Smooth muscle cell (in vitro differentiated cells): ENCODE measurements at regions not wholly inside any gene's neighbourhood (a gene's known extent, or its start where the extent isn't known, plus 50 kb on each side); places are given as distances from the start of the nearest gene placed in this dataset.

Experiments used
- DNase-seq: peaks from one replicate; lab custom pipeline; 2025; ENCODE audit not compliant: unreplicated experiment; lab: John Stamatoyannopoulos, UW
- H2AFZ ChIP-seq: fragments of 200-600 bp; sonication (generic); 2 replicates; pipeline ENCODE4 v1.6.0; 2016; ENCODE audit warnings: antibody characterized with exemption, low read depth, mild to moderate bottlenecking
- H3F3A ChIP-seq: fragments of 200-600 bp; sonication (generic); 2 replicates; pipeline ENCODE4 v1.6.0; 2017; ENCODE audit warnings: antibody characterized with exemption, low read depth
- H3K27ac ChIP-seq: fragments of 200-600 bp; sonication (generic); 2 replicates; pipeline ENCODE4 v1.5.1; 2016; ENCODE audit warnings: low read depth, mild to moderate bottlenecking
- H3K27me3 ChIP-seq: fragments of 200-600 bp; sonication (generic); 2 replicates; pipeline ENCODE4 v1.6.1; 2016; ENCODE audit warnings: low read depth, mild to moderate bottlenecking
- H3K36me3 ChIP-seq: fragments of 200-600 bp; sonication (generic); 2 replicates; pipeline ENCODE4 v1.5.1; 2016; ENCODE audit warnings: low read depth
- H3K4me1 ChIP-seq: fragments of 200-600 bp; sonication (generic); 2 replicates; pipeline ENCODE4 v1.5.1; 2016; ENCODE audit warnings: low read depth
- H3K4me2 ChIP-seq: fragments of 200-600 bp; sonication (generic); 2 replicates; pipeline ENCODE4 v1.6.0; 2016; ENCODE audit warnings: mild to moderate bottlenecking
- H3K4me3 ChIP-seq: fragments of 200-600 bp; sonication (generic); 2 replicates; pipeline ENCODE4 v1.5.1; 2016; ENCODE audit warnings: mild to moderate bottlenecking
- H3K79me2 ChIP-seq: fragments of 200-600 bp; sonication (generic); 2 replicates; pipeline ENCODE4 v1.6.0; 2016; ENCODE audit warnings: low read depth, mild to moderate bottlenecking
- H3K9ac ChIP-seq: fragments of 200-600 bp; sonication (generic); 2 replicates; pipeline ENCODE4 v1.6.0; 2016; ENCODE audit warnings: low read depth
- H3K9me3 ChIP-seq: fragments of 200-600 bp; sonication (generic); replicated peaks from 2 replicates; pipeline ENCODE4 v1.5.1; 2016; ENCODE audit warnings: low read depth
- H4K20me1 ChIP-seq: fragments of 200-600 bp; sonication (generic); 2 replicates; pipeline ENCODE4 v1.6.0; 2016; ENCODE audit warnings: low read depth
- WGBS: methylation state at CpG from one replicate; pipeline ENCODE4 v1.1.7; 2016; ENCODE audit warnings: low lambda C conversion rate; 5-methylcytosine and 5-hydroxymethylcytosine counted together
- TF ChIP-seq, protein P1 (sequence below): fragments of 200-600 bp; sonication (generic); IDR thresholded peaks from 2 replicates; pipeline ENCODE4 v1.5.1; 2017; ENCODE audit warnings: borderline replicate concordance, mild to moderate bottlenecking, antibody characterized with exemption; ENCODE audit not compliant: insufficient read depth, poor library complexity, severe bottlenecking

DNA sequence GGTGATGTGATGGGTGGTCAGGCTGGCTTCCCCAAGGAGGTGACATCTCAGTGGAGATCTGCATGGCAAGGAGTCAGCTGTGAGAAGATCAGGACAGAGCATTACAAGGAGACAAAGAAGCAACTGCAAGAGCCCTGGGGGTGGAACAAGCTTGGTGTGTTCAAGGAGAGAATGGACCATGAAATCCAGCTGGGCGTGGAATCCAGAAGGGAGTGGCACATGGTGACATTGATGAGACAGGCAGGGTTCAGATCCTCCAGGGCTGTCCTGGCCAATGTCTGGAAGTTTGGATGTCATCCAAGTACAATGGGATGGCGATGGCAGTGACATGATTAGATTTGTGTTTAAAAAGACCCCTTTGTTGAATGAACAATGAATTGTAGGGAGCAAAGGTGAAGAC is 175.6 kb downstream of the MACROH2A1 start:
- 91% methylated on average over 2 of the region's 2 CpGs for WGBS
- no peaks in the 10 kb centered on the region for H3F3A ChIP-seq
- H3K27me3 ChIP-seq: no peaks in the 10 kb centered on the region
- TF ChIP-seq, protein P1, sequence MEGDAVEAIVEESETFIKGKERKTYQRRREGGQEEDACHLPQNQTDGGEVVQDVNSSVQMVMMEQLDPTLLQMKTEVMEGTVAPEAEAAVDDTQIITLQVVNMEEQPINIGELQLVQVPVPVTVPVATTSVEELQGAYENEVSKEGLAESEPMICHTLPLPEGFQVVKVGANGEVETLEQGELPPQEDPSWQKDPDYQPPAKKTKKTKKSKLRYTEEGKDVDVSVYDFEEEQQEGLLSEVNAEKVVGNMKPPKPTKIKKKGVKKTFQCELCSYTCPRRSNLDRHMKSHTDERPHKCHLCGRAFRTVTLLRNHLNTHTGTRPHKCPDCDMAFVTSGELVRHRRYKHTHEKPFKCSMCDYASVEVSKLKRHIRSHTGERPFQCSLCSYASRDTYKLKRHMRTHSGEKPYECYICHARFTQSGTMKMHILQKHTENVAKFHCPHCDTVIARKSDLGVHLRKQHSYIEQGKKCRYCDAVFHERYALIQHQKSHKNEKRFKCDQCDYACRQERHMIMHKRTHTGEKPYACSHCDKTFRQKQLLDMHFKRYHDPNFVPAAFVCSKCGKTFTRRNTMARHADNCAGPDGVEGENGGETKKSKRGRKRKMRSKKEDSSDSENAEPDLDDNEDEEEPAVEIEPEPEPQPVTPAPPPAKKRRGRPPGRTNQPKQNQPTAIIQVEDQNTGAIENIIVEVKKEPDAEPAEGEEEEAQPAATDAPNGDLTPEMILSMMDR: no peak
- H4K20me1 ChIP-seq: no peaks in the 10 kb centered on the region
- H3K4me2 ChIP-seq: no peak overlapping the region
- H3K4me3 ChIP-seq: no peak overlapping the region
- no peak overlapping the region for H3K9ac ChIP-seq
- no peak overlapping the region for H2AFZ ChIP-seq
- H3K4me1 ChIP-seq: peaks cover 17% of the 10 kb centered on the region
- no peak overlapping the region for H3K27ac ChIP-seq
- H3K36me3 ChIP-seq: no peaks in the 10 kb centered on the region
- no peaks in the 10 kb centered on the region for H3K9me3 ChIP-seq
- DNase-seq: no peak
- H3K79me2 ChIP-seq: no peaks in the 10 kb centered on the region

DNA sequence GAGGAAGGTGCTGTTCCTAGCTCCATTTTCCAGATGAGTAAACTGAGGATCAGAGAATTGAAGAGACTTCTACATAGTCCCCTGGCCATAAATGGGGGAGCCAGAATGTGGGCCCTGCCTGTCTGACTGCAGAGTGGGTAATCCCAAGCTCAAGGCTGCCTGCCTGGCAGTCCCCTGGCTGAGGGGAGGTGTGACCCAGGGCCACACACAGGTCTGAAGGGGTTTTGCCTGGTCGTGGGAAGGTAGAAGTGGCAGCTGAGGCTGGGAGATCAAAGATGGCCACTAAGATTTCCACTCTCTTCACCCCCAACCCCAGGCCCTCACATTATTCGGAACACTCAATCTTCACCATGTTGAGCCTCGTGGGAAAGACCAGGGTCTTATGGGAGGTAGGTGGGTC is 176.3 kb downstream of the MACROH2A1 start:
- H3K27me3 ChIP-seq: no peaks in the 10 kb centered on the region
- 98% methylated on average over 3 of the region's 3 CpGs for WGBS
- H2AFZ ChIP-seq: no peak overlapping the region
- H3K79me2 ChIP-seq: no peaks in the 10 kb centered on the region
- no peak for DNase-seq
- H3K9ac ChIP-seq: no peak overlapping the region
- H3K4me1 ChIP-seq: peaks cover 17% of the 10 kb centered on the region
- no peaks in the 10 kb centered on the region for H4K20me1 ChIP-seq
- H3K4me2 ChIP-seq: no peak overlapping the region
- H3K4me3 ChIP-seq: no peak overlapping the region
- H3K27ac ChIP-seq: no peak overlapping the region
- TF ChIP-seq, protein P1: no peak
- H3F3A ChIP-seq: no peaks in the 10 kb centered on the region
- no peaks in the 10 kb centered on the region for H3K36me3 ChIP-seq
- no peaks in the 10 kb centered on the region for H3K9me3 ChIP-seq

DNA sequence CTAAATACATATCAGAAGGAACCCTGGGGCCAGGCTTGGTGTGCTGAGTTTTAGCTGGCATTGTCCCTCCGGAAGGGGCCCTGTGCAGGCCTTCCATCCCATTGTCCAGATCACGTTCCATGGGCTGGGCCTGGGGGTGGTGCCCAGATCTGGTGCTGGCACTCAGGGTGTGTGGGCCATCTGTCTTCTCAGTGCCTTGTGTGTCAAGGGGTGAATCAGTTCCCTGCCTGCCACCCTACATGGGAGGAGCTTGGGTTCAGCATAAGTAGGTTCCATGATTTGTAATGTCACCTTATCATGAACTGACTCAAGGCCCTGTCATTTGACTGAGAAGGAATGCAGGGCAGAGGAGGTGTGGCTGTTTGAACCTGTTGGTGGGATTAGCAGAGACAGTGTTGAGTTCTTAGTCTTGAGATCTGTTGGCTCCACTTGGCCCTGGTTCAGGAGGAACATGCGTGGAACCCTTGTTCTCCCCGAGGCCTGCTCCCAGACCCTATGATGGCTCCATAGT is 176.8 kb downstream of the MACROH2A1 start:
- Histone ChIP-seq H3K27ac (no peak overlapping the region), H3K79me2 (no peaks in the 10 kb centered on the region), H2AFZ (no peak overlapping the region), H3F3A (no peaks in the 10 kb centered on the region), H3K4me1 (peaks cover 17% of the 10 kb centered on the region), H3K9me3 (no peaks in the 10 kb centered on the region), H4K20me1 (no peaks in the 10 kb centered on the region), H3K9ac (no peak overlapping the region), H3K36me3 (no peaks in the 10 kb centered on the region), H3K4me2 (no peak overlapping the region), H3K4me3 (no peak overlapping the region), H3K27me3 (no peaks in the 10 kb centered on the region)
- no peak for DNase-seq
- WGBS: 90% methylated on average over 4 of the region's 4 CpGs
- TF ChIP-seq, protein P1: no peak

DNA sequence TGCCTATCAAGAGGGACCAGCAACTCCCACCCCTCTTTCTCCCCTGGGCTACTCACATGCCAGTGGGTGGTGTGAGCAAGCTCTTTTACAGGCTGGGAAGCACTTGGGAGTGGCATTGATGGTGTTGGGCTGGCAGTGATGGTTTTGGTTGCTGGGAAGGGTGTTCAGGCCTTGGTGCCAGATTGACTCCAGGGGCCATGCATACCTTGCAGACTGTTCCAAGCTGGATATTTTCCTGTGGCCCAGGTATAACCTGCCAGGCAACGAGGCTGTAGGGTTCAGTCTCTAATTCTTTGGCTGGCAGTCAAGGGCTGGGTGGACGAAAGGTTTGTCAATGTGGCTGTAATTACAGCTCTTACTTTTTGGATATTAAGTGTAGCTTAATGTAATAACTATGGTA is 177.3 kb downstream of the MACROH2A1 start:
- Histone ChIP-seq H3K27ac (no peak overlapping the region), H2AFZ (no peak overlapping the region), H3K4me1 (peaks cover 19% of the 10 kb centered on the region), H3K4me2 (no peak overlapping the region), H3K79me2 (no peaks in the 10 kb centered on the region), H3K27me3 (no peaks in the 10 kb centered on the region), H3K9me3 (no peaks in the 10 kb centered on the region), H3K36me3 (no peaks in the 10 kb centered on the region), H3K9ac (no peak overlapping the region), H4K20me1 (no peaks in the 10 kb centered on the region), H3F3A (no peaks in the 10 kb centered on the region), H3K4me3 (no peak overlapping the region)
- no peak for DNase-seq
- WGBS: 87% methylated on average over 2 of the region's 2 CpGs
- TF ChIP-seq, protein P1: no peak
